ENCODE measurements at regions not wholly inside any gene's neighbourhood (a gene's known extent, or its start where the extent isn't known, plus 50 kb on each side); places are given as distances from the start of the nearest gene placed in this dataset.

DNA sequence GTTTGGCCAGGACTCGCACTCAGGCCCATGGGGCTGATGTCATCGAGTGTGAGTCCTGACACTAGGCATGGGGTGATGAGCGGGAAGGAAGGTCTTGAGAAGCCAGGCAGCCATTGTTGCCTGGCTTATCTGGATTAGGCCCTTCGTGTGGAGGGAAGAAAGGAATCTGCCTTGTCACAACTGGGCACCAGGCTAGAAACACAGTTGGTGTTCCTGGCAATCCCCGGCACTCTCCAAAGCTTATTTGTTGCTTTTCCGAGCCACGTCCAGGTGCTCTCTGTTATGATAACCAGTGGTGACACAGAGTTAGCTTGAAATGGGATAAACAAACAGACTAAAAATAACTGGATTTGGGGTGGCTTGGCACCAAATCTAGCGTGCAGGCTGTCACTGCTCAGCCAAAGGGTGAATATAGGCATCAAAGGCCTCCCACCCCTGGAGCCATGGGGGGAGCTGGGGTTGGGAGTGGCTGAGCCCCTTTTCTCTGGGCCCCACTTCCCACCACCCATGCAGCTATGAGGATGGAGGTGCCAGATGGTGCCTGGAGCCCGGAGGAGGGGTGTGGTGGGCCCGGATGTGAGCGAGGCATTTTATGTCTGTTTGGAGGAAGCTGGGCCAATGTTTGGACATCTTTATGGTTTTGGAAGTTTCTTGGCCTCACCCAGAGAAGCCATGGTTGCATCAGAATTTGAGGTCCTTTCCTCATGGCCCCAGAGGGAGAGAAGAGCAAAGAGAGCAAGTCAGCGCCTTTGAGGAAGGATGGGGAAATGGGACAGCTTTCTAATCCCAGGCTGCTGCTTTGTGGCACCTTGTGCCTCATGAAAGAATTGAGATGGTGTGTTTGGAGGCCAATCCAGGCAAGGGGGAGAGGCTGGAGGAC is 98.0 kb upstream of the PITX1 start:
- Histone ChIP-seq H3K36me3 (ENCODE audit: insufficient read depth, low read length) (no peaks in the 10 kb centered on the region), H3K4me2 (ENCODE audit: insufficient read depth, low read length) (no peak overlapping the region), H3K4me3 (ENCODE audit: low read depth in 1 of 2, low read length in 2 of 2) (no peak overlapping the region), H3K27ac (ENCODE audit: low read length) (no peak overlapping the region), H3K27me3 (ENCODE audit: insufficient read depth, low read length, poor library complexity) (peaks cover 9% of the 10 kb centered on the region), H3K4me1 (ENCODE audit: insufficient read depth, low read length) (no peaks in the 10 kb centered on the region), H4K20me1 (ENCODE audit: insufficient read depth, low read length) (peaks cover 10% of the 10 kb centered on the region; the same call in 1 of the 2 replicates), H3K9ac (ENCODE audit: low read depth, low read length) (no peak overlapping the region), H3K79me2 (ENCODE audit: insufficient read depth, low read length) (no peaks in the 10 kb centered on the region), H2AFZ (ENCODE audit: low read depth, low read length) (no peak overlapping the region), H3K9me3 (ENCODE audit: insufficient read depth, low read length, severe bottlenecking) (no peaks in the 10 kb centered on the region)
- TF ChIP-seq, protein P1, sequence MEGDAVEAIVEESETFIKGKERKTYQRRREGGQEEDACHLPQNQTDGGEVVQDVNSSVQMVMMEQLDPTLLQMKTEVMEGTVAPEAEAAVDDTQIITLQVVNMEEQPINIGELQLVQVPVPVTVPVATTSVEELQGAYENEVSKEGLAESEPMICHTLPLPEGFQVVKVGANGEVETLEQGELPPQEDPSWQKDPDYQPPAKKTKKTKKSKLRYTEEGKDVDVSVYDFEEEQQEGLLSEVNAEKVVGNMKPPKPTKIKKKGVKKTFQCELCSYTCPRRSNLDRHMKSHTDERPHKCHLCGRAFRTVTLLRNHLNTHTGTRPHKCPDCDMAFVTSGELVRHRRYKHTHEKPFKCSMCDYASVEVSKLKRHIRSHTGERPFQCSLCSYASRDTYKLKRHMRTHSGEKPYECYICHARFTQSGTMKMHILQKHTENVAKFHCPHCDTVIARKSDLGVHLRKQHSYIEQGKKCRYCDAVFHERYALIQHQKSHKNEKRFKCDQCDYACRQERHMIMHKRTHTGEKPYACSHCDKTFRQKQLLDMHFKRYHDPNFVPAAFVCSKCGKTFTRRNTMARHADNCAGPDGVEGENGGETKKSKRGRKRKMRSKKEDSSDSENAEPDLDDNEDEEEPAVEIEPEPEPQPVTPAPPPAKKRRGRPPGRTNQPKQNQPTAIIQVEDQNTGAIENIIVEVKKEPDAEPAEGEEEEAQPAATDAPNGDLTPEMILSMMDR (IDR thresholded peaks at IDR 0.05; ENCODE audit: borderline replicate concordance, extremely low read depth, low read length, poor library complexity, severe bottlenecking), result no peak
- no peak for TF ChIP-seq EZH2 (IDR thresholded peaks at IDR 0.05; ENCODE audit: borderline replicate concordance, low read depth, low read length, severe bottlenecking)
- ATAC-seq (ENCODE audit: insufficient read depth, low read depth), result no peak
- DNase-seq, result no peak

DNA sequence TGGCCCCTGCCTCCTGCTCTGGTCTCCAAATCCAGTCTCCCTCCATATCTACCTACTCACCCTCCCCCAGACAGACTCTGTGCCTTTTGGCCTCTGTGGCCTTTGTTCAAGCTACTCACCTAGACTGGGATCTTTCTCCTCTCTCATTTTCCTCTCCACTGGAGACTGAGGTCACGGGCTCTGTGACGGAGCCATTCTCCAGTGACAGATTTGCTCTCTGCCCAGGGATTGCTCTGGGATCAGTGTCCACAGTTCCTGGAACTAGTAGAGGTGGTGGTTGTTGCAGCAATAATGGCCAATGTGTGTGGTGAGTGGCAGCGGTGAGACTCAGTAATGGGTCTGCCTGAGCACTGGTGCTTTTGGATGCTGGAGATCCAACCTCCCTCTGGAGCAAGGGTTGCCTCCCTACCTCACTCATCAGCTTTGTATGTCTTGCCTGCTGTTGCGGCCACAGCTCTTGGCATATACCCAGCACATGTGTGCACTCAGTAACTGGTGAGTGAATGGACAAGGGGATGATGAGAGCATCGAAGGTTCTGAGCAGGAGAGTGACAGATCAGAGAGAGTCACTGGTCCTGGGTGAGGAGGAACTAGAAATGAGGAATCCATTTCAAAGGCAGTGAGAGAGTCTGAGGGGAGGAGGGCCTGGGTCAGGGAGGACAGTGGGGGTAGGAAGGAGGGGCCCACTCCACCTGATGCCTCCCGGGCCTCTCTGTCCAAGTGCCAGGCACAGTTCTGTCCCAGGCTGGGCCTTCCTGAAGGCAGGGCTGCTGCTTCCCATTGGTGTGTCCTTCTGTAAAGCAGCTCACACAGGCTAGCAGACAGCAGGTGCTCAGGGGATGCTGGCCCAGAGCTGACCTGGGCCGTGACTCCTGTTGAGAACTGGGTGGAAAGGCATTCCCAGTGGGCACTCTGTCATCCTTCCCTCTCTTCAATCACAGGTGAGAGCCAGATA is 96.5 kb upstream of the PITX1 start:
- Histone ChIP-seq H2AFZ (ENCODE audit: low read depth, low read length) (no peak overlapping the region), H4K20me1 (ENCODE audit: insufficient read depth, low read length) (0 out of 2 replicates have a peak, but pooled peaks cover 4% of the 10 kb centered on the region), H3K9me3 (ENCODE audit: insufficient read depth, low read length, severe bottlenecking) (no peaks in the 10 kb centered on the region), H3K27ac (ENCODE audit: low read length) (no peak overlapping the region), H3K4me3 (ENCODE audit: low read depth in 1 of 2, low read length in 2 of 2) (no peak overlapping the region), H3K36me3 (ENCODE audit: insufficient read depth, low read length) (no peaks in the 10 kb centered on the region), H3K4me2 (ENCODE audit: insufficient read depth, low read length) (no peak overlapping the region), H3K4me1 (ENCODE audit: insufficient read depth, low read length) (no peaks in the 10 kb centered on the region), H3K27me3 (ENCODE audit: insufficient read depth, low read length, poor library complexity) (peaks cover 9% of the 10 kb centered on the region), H3K79me2 (ENCODE audit: insufficient read depth, low read length) (no peaks in the 10 kb centered on the region), H3K9ac (ENCODE audit: low read depth, low read length) (no peak overlapping the region)
- TF ChIP-seq, protein P1 (IDR thresholded peaks at IDR 0.05; ENCODE audit: borderline replicate concordance, extremely low read depth, low read length, poor library complexity, severe bottlenecking), result no peak
- TF ChIP-seq EZH2 (IDR thresholded peaks at IDR 0.05; ENCODE audit: borderline replicate concordance, low read depth, low read length, severe bottlenecking), result no peak
- ATAC-seq (ENCODE audit: insufficient read depth, low read depth) (no peak), DNase-seq (no peak)

DNA sequence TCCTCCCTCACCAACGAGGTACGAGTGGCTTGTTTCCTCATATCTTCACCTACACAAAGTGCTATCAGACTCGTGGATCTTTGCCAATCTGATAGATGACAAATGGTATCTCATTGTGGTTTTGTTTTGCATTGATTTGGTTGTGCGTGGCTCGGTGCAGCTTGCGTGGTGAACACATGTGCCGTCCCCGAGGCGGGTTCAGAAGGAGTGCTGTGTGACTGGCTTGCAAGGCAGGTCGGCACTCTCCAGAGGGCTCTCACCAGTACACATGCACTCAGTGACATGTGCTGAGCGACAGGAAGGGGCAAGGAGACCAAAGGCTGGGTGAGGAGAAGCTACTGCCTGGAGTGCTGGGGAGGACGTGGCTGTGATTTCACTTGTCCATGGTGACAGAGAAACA is 95.3 kb upstream of the PITX1 start:
- Histone ChIP-seq H3K79me2 (ENCODE audit: insufficient read depth, low read length) (no peaks in the 10 kb centered on the region), H3K36me3 (ENCODE audit: insufficient read depth, low read length) (no peaks in the 10 kb centered on the region), H3K9me3 (ENCODE audit: insufficient read depth, low read length, severe bottlenecking) (no peaks in the 10 kb centered on the region), H3K27me3 (ENCODE audit: insufficient read depth, low read length, poor library complexity) (peaks cover 9% of the 10 kb centered on the region), H3K9ac (ENCODE audit: low read depth, low read length) (no peak overlapping the region), H3K4me2 (ENCODE audit: insufficient read depth, low read length) (no peak overlapping the region), H2AFZ (ENCODE audit: low read depth, low read length) (no peak overlapping the region), H3K4me3 (ENCODE audit: low read depth in 1 of 2, low read length in 2 of 2) (no peak overlapping the region), H4K20me1 (ENCODE audit: insufficient read depth, low read length) (no peaks in the 10 kb centered on the region), H3K27ac (ENCODE audit: low read length) (no peak overlapping the region), H3K4me1 (ENCODE audit: insufficient read depth, low read length) (no peaks in the 10 kb centered on the region)
- TF ChIP-seq, protein P1 (IDR thresholded peaks at IDR 0.05; ENCODE audit: borderline replicate concordance, extremely low read depth, low read length, poor library complexity, severe bottlenecking), result no peak
- no peak for TF ChIP-seq EZH2 (IDR thresholded peaks at IDR 0.05; ENCODE audit: borderline replicate concordance, low read depth, low read length, severe bottlenecking)
- ATAC-seq (ENCODE audit: insufficient read depth, low read depth) (no peak), DNase-seq (no peak)
